HEK293 (cell line): ENCODE measurements at regions not wholly inside any gene's neighbourhood (a gene's known extent, or its start where the extent isn't known, plus 50 kb on each side); places are given as distances from the start of the nearest gene placed in this dataset.

Experiments used
- TCF7L2 ChIP-seq: IDR thresholded peaks from 2 replicates; pipeline ENCODE4 v1.6.1; 2011; ENCODE audit warnings: low read depth, mild to moderate bottlenecking, inconsistent platforms, low read length, moderate library complexity, borderline replicate concordance
- ZFP41 ChIP-seq: fragments of 450-650 bp; formaldehyde crosslinking; IDR thresholded peaks from 2 replicates; pipeline ENCODE4 v1.5.1; 2016; ENCODE audit warnings: missing biosample characterization, missing genetic modification characterization, borderline replicate concordance
- ZNF571 ChIP-seq: fragments of 450-650 bp; formaldehyde crosslinking; IDR thresholded peaks from 2 replicates; pipeline ENCODE4 v1.5.0; 2017; ENCODE audit warnings: missing biosample characterization, missing genetic modification characterization
- ZNF596 ChIP-seq: fragments of 450-650 bp; IDR thresholded peaks from 2 replicates; pipeline ENCODE4 v1.5.0; 2018; ENCODE audit warnings: missing biosample characterization, mild to moderate bottlenecking, missing genetic modification characterization, moderate library complexity
- TF ChIP-seq, protein P1 (sequence below): fragments of 450-650 bp; formaldehyde crosslinking; IDR thresholded peaks from 2 replicates; pipeline ENCODE4 v1.5.1; 2016; ENCODE audit warnings: missing biosample characterization, missing genetic modification characterization
- TF ChIP-seq, protein P2 (sequence below): fragments of 450-650 bp; formaldehyde crosslinking; IDR thresholded peaks from 2 replicates; pipeline ENCODE4 v1.5.1; 2016; ENCODE audit warnings: missing biosample characterization, missing genetic modification characterization
- TF ChIP-seq, protein P3 (sequence below): fragments of 450-650 bp; formaldehyde crosslinking; IDR thresholded peaks from 2 replicates; pipeline ENCODE4 v1.5.1; 2016; ENCODE audit warnings: missing biosample characterization, missing genetic modification characterization

DNA sequence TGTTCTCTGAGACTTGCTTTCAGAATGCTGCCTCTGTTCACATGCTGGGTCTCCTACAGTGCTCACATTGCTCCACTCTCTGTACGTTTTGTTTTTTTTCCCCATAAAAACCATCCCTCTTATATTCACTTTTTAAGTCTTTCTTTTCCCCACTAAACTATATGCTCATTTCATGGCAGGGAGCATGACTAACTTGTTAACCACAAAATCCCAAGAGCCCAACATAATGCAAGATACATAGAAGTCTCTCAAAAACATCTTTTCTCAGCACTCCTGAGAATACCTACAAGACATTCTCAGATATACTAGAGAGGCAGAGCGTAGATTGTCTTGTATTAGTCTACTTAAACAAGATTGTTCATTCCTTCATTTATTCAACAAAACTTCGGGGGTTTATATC is 73.3 kb downstream of the FAM76B start:
- TF ChIP-seq, protein P1, sequence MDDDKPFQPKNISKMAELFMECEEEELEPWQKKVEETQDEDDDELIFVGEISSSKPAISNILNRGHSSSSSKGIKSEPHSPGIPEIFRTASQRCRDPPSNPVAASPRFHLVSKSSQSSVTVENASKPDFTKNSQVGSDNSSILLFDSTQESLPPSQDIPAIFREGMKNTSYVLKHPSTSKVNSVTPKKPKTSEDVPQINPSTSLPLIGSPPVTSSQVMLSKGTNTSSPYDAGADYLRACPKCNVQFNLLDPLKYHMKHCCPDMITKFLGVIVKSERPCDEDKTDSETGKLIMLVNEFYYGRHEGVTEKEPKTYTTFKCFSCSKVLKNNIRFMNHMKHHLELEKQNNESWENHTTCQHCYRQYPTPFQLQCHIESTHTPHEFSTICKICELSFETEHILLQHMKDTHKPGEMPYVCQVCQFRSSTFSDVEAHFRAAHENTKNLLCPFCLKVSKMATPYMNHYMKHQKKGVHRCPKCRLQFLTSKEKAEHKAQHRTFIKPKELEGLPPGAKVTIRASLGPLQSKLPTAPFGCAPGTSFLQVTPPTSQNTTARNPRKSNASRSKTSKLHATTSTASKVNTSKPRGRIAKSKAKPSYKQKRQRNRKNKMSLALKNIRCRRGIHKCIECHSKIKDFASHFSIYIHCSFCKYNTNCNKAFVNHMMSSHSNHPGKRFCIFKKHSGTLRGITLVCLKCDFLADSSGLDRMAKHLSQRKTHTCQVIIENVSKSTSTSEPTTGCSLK (tag by site-specific recombination): no peak
- TF ChIP-seq, protein P2, sequence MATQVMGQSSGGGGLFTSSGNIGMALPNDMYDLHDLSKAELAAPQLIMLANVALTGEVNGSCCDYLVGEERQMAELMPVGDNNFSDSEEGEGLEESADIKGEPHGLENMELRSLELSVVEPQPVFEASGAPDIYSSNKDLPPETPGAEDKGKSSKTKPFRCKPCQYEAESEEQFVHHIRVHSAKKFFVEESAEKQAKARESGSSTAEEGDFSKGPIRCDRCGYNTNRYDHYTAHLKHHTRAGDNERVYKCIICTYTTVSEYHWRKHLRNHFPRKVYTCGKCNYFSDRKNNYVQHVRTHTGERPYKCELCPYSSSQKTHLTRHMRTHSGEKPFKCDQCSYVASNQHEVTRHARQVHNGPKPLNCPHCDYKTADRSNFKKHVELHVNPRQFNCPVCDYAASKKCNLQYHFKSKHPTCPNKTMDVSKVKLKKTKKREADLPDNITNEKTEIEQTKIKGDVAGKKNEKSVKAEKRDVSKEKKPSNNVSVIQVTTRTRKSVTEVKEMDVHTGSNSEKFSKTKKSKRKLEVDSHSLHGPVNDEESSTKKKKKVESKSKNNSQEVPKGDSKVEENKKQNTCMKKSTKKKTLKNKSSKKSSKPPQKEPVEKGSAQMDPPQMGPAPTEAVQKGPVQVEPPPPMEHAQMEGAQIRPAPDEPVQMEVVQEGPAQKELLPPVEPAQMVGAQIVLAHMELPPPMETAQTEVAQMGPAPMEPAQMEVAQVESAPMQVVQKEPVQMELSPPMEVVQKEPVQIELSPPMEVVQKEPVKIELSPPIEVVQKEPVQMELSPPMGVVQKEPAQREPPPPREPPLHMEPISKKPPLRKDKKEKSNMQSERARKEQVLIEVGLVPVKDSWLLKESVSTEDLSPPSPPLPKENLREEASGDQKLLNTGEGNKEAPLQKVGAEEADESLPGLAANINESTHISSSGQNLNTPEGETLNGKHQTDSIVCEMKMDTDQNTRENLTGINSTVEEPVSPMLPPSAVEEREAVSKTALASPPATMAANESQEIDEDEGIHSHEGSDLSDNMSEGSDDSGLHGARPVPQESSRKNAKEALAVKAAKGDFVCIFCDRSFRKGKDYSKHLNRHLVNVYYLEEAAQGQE (tag by site-specific recombination): no peak
- TF ChIP-seq, protein P3, sequence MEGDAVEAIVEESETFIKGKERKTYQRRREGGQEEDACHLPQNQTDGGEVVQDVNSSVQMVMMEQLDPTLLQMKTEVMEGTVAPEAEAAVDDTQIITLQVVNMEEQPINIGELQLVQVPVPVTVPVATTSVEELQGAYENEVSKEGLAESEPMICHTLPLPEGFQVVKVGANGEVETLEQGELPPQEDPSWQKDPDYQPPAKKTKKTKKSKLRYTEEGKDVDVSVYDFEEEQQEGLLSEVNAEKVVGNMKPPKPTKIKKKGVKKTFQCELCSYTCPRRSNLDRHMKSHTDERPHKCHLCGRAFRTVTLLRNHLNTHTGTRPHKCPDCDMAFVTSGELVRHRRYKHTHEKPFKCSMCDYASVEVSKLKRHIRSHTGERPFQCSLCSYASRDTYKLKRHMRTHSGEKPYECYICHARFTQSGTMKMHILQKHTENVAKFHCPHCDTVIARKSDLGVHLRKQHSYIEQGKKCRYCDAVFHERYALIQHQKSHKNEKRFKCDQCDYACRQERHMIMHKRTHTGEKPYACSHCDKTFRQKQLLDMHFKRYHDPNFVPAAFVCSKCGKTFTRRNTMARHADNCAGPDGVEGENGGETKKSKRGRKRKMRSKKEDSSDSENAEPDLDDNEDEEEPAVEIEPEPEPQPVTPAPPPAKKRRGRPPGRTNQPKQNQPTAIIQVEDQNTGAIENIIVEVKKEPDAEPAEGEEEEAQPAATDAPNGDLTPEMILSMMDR (tag by site-specific recombination): no peak
- TF ChIP-seq ZNF571 (tag by site-specific recombination) (no peak), ZFP41 (tag by site-specific recombination) (no peak), ZNF596 (tag by site-specific recombination) (no peak), TCF7L2 (no peak)
